ENCODE measurements at regions not wholly inside any gene's neighbourhood (a gene's known extent, or its start where the extent isn't known, plus 50 kb on each side); places are given as distances from the start of the nearest gene placed in this dataset.
"Not testable (repeated sequence)": the region's sequence is repeated elsewhere in the genome, so short reads cannot be mapped to it uniquely, and the experiment has no call there.

DNA sequence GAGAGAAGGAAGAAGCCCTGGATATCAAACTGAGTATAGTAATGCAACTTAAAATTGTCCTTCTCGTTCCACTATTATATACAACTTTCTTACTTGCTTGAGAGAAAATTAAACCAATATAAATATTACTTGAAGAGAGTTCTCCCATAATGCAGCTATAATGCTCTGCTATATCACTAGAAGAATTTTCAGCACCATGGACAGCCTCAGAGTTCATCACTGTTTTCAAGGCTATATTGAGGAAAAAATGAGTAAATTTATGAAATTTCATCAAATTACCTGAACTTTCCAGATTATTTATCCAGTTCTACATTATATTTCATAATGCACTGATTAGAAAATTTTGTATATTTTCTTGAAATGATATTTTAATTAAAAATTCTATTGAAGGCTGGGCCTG lies 1053.5 kb upstream of the FAM98A start:
- DNase-seq = no peak

DNA sequence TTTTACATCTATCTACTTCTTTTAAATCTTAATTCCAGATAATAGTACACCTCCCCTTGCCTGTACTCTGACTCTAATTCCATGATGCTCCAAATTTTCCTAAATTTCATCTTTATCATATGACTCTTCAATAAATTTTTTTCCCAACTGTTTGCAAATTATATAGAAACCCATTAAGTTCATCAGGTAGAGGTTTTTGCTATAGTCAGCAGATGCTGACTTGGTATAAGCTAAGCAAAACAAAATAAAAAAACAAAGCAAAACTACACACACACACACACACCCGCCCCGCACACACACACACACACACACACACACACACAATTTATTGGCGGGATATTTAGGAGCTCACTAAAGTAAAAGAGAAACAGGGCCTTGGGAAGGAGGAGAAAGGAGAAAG lies 1047.8 kb upstream of the FAM98A start:
- DNase-seq = no peak

DNA sequence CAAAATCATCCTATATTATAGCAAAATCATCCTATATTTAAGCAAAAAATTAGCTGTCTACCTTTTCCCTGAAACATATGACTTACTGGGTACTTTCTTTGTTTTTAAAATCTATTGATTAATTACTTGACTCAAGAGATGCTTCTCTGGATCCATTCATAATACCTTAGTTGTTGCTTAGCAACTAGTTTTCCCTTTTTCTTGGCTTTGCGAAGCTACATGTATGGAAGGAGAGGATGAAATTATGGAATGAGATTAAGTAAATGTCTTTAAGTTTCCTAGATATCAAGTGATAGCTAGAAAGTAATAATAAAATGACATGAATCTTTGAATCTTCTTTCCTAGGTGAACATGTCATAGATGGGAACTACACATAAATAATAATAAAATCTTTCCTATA lies 1033.2 kb upstream of the FAM98A start:
- DNase-seq = no peak

DNA sequence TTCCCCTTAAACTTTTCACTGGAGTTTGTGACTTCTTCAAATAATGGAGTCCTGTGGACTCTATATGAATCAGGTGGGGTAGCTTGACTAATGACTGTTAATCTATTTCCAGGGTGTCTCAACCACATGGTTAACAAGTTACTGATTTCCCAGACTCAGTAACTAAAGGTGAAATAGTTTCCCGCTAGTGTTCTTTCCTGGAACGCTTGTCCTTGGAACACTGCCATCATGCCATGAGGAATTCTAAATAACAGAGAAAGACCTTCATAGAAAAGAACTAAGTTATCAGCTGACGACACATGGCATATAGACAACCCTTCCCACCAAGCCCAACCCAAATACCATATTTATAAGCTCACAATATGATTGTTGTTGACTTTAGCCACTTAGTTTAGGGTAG lies 1027.9 kb upstream of the FAM98A start:
- no peak for DNase-seq

DNA sequence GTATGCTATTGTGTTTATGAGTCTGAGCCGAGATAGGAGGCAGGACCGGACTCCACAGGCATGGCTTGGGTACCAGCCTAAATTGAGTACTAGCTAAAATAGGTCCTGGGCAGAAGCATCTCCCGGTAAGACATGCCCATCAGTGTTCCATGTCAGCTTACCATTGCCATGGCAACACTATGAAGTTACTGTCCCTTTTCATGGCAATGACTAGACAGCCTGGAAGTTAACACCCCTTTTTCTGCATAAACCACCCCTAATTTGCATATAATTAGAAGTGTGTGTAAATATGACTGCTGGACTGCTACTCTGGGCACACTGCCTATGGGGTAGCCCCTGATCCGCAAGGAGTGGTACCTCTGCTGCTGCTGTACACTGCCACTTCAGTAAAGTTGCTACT lies 1005.1 kb upstream of the FAM98A start:
- DNase-seq = no peak

DNA sequence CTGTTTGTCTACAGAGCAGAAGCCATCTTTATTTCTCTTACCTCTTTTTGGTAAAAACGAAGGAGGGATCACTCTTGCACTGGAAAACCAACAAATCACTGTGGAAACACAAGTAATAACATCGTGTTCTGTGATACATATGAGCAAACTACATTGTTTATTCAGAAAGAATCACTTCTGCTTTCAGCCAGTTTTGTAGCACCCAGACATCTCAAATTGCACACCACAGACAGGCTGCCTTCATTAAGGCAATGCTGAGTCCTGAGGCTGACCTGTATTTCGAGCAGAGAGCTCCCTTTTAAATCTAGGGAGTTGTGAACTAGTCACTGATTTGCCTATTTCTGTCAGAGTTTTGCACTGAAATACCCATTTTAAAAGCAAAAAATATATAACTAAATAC lies 1003.2 kb upstream of the FAM98A start:
- no peak for DNase-seq

DNA sequence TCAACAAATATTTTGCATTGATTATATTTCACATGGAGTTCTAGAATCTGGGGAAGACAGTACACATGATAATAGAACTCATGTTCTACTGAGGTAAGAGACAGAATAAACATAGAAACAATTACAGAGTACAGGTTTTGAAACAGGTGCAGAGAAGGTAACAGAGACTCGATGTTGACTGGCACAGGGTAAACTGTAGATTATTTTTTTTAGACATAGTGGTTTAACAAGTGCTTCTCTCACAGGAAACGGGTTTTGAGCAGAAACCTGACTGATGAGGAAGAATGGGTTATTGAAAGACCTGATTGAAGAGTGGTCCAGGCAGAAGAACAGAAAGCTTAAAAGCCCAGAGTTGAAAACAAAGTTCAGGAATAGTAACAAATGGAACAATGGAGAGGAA lies 1002.5 kb upstream of the FAM98A start:
- DNase-seq = no peak

DNA sequence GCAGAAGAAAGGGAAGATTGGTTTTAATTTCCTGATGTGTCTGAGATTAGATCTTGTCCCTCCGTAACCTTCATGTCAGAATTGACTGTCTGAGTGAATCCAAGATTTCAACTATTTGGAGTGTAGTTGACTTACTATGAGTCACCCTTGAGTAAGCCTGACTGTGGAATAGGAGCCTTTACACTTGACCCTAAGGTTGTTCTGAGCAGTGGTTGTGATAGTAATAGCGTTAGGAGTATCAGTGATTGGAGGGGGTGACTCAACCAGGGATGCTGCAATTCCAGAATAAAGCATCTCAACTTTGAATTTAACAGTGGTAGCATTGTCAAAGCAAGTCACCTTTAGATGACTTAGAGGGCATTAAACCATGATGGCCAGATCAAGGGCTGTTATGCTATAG lies 979.5 kb upstream of the FAM98A start:
- DNase-seq = no peak

DNA sequence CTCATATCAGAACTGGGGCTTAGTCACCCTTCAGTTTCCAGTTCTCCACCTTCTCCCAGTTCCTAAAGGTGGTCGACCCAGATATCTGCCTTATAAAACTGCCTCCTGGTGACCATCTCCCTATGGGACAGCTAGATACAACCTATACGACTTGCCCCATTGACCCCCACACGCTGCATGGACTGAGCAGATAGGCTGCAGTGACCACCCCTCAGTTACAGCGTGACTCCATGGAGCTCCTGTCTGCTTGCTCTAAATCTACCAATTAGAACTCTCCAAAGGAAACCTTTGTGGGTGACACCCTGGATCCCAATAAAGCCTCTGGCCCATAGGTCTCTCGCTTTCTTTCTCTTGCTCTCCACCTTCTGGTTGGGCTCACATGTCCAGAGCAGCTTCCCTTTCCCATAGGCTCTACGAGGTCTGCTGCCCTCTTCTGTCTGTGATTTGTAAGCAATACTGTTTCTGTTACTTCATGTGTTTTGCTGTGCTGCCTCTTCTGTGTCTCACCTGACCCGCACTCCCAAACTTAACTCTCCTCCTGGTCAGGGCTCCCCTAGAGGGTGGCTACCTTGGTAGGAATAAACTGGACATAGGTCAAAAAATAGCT lies 971.3 kb upstream of the FAM98A start:
- no peak for DNase-seq

DNA sequence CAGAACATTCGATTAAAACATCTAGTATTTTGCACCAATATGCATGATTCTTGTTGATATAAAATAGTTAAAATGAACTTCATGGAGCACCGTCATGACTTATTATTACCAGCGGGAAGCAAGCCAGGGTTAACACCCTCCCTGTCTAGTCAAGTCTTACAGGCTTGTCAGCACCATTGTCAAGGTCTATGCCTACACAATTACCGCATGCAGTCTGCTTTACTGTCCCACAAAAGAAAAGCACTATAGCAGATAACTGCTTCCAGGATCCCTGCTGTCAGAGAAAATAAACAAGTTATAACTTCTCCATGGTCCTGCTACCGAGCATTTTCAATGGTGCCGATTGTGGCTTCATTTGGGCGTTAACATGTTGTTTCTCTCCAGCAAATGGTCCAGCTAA lies 968.0 kb upstream of the FAM98A start:
- DNase-seq = no peak

DNA sequence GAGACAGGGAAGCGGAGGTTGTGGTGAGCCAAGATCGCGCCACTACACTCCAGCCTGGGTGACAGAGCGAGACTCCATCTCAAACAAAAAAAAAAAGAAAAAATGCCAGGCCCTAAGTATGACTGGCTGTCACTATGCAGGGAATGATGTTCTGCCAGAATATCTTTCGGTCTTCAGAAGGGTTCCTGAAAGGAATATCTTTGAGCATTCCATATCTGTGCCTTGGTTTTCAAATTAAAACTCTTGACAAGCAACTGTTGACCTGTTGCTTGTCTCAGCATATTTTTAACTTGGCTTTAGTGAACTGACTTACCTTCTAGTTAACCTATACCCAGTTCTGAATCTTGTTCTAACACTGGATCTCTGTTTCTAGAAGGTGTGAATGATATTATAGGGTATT lies 953.2 kb upstream of the FAM98A start:
- no peak for DNase-seq

DNA sequence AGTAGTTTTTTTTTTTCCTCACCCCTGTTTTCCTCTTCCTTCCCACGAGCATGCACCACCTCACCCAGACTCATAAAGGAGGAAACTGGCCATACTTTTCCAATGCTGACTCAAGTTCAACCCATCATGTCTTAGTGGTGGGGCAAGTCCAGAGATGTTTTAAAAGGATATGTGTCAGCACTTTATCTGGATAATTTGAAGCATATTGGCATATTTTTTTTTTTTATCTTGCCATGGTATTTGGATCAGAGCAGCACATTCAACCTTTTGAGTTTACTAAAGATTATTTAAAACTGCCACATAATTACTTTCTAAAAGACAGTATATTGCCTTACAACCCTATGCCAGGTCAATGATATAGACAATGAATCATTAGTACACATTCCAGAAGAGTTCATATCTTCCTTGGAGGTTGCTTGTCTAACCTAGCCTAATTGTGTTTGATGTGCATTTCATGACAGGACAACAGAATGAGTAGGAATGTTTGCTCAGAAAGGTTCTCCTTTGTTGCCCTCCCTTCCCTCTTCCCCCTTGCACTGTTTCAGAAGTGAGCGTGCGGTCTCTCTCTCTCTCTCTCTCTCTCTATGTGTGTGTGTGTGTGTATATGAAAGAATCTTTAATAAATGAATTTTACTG lies 950.7 kb upstream of the FAM98A start:
- no peak for DNase-seq

DNA sequence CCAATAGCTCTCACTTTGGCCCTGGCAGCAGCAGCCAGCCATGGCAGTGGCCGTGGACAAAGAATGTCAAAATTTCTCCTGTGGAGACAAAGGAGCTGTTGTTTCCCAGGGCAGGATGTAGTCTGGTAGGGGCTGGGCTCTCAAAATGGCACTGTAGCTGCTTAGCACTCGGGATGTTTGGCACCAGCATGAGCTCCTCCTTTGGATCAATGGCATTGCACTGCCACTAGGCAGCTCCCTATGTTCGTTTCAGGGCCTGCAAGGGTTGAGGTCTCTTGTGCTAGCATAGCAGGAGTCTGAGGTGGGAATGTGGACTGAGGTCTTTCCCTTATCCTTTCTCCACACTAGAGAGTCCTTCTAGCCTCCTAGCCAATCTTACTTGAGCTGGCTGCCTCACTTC lies 948.8 kb upstream of the FAM98A start:
- DNase-seq = no peak

DNA sequence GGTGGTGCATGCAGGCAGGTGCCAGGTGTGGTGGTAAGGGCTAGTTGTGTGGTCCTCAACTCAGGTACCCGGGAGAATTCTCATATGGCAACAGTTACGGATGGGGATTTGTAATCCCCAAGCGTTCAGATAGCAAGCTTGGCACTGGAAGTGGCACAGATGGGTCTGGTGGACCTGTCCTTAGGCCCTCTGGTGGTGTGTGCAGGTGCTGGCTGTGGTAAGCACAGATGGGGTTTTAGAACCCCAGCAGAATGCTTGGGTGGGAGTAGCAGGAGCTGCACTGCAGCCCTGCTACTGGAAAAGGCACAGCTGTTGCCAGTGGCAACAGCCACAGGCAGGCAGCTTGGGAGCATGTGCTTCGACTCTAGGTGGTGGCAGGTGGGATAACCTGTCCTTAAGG lies 948.2 kb upstream of the FAM98A start:
- no peak for DNase-seq

DNA sequence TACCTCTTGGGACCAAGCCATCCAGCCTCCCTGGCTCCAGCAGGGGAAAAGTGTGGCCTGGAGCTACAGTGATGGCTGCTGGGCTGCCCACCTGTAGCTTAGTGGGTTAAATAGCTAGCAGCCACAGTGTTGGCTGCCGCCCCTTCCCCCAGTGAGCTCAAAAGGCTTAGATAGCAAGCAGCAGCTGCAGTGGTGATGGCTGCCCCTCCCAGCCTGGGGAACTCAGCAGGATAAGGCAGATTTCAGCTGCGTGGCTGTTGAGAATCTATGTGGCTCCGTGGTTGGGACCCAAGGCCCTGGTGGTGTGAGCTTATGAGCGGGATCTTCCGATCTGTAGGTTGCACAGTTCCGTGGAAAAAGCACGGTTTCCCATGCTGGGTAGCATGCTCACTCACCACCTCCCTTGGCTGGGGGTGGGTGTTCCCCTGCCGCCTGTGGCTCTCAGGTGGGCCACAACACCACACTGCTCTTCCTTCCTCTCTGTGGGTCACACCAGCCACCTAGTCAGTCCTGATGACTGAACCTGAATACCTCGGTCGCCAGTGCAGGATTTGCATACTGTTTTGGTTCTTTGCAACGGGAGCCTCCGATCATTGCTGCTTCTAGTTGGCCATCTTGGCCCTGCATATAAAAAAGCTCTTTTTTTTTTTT lies 946.5 kb upstream of the FAM98A start:
- no peak for DNase-seq

DNA sequence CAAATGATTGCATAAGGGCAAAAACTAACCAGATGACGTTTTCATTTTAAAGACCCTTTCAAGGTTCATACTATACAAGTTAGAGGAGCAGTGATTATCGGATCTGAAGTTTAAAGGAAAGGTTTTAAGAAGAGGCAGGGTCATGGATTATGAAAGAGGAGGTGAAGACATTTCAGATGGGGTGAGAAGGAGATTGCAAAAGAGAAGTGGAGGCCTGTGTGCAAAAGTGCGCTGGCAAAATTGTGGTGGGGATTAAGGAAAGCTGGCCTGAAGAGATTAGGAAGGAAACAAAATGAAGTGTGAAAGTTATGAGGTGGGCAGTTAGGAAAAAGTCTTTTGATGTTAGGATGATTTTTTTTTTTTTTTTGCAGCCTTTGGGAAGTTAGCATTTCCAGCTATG lies 935.7 kb upstream of the FAM98A start:
- DNase-seq = no peak

DNA sequence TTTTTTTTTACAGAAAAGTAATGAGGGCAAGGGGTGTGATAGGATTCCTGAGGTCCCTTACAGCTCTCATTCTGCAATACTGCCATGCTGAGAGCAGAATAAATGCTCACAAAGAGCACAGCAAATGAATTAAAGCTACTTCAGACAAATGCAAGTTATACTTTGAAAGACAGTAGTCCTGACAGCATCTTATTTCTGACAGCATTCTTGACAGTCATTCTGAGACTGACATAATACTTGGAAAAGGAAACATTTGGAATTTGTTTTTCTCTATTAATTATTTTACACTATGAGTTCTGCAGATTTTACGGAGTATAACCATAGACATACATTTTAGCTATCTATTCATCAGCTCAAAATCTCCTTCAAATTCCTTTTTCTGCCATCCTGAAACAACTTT lies 935.2 kb upstream of the FAM98A start:
- no peak for DNase-seq

DNA sequence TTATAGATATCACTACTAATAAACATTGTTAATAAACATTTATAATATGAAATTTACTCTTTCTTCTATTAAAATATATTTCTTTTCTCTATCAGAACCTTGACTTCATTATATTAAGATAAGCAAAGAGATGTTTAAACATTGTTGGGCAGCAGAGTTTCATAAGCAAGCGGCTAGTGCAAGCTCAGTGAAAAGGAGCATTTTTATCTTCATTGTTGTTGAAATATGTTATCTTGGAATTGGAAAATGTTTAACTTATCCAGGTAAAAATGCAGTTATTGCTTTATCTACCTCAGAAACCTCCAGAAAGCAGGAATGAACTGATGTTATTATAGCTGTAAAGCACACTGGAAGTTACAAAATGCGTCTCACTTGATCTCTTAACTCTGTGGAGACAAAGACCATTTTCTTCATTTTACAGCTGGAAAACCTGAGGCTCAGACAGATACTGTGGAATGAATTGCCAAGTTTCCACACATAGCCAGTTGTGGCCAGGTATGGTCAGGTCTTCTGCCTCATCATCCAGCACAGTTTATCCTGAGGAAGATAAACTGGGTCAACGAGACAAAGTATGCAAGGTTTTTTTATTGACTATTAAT lies 934.6 kb upstream of the FAM98A start:
- DNase-seq = no peak

DNA sequence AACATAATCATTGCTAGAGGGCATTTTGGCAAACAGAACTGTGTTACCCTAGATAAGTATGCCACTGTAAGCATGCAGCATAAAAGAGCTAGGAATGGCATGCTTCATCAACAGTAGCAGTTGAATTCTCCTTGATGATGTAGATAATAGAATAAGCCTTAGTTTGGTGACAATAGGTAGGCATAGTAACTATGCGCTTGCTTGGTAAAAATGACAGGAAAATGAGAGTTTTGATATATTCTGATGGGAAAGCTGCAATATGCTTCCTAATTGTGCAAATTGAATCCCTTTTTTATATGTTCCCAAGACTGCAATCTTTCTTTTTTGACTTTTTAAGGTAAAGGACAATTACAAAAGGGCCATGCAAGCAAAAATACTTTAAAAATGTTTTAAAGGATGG lies 930.9 kb upstream of the FAM98A start:
- no peak for DNase-seq

DNA sequence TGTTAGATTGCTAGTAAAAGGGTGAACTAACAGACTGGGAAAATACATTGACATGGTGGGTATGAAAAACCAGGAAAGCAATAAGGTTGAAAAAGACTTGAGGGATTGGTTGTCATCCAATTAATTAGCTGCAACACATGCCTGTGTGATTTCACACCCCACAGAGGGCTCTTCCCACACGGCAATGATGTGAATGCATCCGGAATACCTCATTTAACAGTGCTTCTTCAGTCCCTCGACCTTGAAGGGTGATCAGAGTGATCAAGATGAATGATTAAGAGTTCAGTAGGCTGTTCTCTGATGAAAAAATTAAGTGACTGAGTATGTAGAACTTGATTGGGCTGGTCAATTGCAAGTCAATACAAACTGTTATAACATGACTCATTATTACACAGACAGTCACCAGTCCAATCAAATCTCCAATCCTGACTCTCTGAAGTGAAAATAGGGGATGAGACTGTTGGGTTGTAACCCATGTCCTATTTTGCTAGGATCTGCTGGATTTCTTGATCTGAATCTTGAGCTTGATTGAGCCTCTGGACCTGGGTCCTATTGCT lies 924.9 kb upstream of the FAM98A start:
- DNase-seq = no peak

DNA sequence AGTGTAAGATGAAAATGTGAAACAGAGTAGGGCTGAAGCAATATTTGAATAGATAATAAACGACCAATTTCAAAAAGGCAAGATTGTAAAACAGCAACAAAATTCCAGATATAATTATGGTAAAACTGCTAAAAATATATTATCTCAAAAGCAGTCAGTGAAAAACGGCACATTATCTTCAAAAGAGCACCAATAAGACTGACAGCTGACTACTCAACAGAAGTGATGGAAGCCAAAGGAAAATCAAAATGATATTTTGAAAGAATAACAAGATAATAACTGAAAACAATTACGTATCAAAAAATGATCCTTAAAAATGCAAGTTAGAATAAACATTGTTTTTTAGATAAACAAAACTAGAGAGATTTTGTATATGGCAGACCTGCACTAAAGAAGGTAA lies 920.6 kb upstream of the FAM98A start:
- no peak for DNase-seq

DNA sequence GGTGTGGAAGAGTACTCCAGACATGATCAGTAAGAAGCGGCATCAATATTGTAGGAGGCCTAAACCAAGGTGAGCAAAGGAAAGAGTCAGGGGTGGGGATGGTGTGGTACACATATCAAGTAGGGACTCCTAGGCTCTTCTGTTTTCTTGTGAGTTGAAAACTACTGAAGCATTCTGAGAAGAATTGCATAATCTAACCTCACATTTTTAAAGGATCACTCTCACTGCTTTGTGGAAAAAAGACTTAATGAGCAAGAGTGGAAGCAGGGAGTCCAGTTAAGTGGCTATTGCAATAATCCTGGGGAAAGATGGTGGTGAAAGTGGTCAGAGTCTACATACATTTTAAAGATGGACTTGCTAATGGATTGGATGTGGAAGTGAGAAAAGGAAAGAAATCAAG lies 899.5 kb upstream of the FAM98A start:
- no peak for DNase-seq

DNA sequence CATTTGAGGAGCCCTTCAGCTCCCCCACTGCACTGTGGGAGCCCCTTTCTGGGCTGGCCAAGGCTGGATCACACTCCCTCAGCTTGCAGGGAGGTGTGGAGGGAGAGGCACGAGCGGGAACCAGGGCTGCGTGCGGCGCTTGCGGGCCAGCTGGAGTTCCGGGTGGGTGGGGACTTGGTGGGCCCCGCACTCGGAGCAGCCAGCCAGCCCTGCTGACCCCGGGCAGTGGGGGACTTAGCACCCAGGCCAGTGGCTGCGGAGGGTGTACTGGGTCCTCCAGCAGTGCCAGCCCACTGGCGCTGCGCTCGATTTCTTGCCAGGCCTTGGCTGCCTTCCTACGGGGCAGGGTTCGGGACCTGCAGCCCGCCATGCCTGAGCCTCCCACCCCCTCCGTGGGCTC lies 895.1 kb upstream of the FAM98A start:
- not testable (repeated sequence) for DNase-seq

Data from CD4-positive, alpha-beta T cell treated with Interleukin-10 for 1 hour (primary cell).